Erythroblast (primary cell): ENCODE measurements at regions not wholly inside any gene's neighbourhood (a gene's known extent, or its start where the extent isn't known, plus 50 kb on each side); places are given as distances from the start of the nearest gene placed in this dataset.

ENCODE experiments used
- GATA1 ChIP-seq: IDR thresholded peaks from 2 replicates; pipeline ENCODE4 v1.6.1; 2011; ENCODE audit warnings: low read depth, mild to moderate bottlenecking, control low read depth, low read length, moderate library complexity
- POLR2A ChIP-seq: IDR thresholded peaks from 2 replicates; pipeline ENCODE4 v1.6.1; 2011; ENCODE audit warnings: mild to moderate bottlenecking, low read length

DNA sequence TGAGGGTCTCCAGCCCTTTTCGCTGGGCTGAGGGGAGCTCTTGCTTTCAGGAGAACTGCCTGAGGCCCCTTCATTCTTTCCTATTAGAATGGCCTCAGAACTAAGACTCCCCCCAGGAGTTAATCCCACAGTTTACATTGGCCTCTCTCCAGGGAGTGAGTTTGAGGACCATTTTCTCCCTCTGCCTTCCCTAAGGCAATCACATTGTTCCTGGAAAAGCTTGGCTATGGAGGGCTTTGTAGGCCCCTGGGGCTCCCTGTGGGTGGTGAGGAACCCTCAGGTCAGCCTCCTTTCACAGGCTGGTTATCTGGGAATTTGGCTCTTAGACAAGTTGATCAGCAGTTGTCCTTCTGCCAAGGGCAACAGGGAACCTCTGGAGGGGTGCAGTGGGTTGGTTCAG is 343.7 kb downstream of the RPS24 start:
- no peak for TF ChIP-seq POLR2A
- TF ChIP-seq GATA1 = no peak
